ENCODE measurements at regions not wholly inside any gene's neighbourhood (a gene's known extent, or its start where the extent isn't known, plus 50 kb on each side); places are given as distances from the start of the nearest gene placed in this dataset.
"Not testable (repeated sequence)": the region's sequence is repeated elsewhere in the genome, so short reads cannot be mapped to it uniquely, and the experiment has no call there.

DNA sequence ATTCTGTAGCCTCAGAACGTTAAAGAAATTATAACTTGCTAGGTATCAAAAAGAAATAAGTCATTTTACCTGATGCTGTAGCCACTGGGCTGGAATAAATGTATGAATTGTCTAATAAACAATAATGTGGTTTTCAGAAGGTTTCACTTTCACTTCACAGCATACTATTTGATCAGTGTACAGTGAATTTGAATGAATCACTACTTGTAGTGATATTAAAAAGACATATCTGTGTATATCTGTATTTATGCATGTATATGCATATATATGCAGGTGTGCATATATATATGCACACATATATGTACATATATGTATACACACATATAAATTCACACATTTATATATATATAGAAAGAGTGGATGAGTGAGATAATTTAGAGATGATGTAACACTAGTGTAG is 440.0 kb upstream of the PCDH10 start:
- DNase-seq = no peak

GRCh38 chr4:132710971-132711370 is 438.1 kb upstream of the PCDH10 start:
- no peak for DNase-seq

DNA sequence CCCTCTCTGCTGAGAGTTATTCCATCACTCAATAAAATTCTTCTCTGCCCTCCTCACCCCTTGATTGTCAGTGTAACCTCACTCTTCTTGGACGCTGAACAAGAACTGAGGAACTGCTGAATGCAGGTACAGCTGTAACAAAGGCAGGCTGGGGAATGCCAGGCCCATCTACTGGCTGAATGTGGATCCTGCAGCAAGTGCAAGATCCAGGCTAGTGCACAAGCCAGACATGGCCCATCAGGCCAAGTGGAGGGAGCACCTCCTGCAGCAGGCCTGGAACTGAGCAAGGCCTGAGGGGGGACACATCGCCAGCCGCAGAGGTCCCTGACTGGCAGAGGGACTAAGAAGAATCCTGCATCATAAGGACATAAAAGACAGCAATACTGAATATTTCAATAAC is 411.8 kb upstream of the PCDH10 start:
- no peak for DNase-seq

GRCh38 chr4:132759199-132759780 is 389.8 kb upstream of the PCDH10 start:
- DNase-seq = no peak

GRCh38 chr4:132763465-132763864 is 385.6 kb upstream of the PCDH10 start:
- no peak for DNase-seq

DNA sequence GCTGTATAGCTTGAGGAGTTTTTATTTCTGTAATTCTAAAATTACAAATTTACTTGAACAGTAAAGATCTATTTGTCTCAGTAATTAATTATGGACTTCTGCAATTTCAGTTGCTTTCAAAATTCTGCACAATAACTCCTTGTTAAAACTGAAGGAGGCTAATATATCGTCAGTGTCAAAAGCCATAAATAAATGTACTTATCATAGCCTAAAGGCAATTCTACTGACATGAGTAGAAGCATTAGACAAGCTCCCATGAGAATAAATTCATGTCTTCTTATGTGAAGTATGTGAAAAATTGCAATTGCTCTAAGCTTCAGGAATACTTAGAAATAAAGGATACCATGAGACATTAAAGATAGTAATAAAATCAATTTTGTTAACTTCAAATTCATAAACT is 381.2 kb upstream of the PCDH10 start:
- no peak for DNase-seq

DNA sequence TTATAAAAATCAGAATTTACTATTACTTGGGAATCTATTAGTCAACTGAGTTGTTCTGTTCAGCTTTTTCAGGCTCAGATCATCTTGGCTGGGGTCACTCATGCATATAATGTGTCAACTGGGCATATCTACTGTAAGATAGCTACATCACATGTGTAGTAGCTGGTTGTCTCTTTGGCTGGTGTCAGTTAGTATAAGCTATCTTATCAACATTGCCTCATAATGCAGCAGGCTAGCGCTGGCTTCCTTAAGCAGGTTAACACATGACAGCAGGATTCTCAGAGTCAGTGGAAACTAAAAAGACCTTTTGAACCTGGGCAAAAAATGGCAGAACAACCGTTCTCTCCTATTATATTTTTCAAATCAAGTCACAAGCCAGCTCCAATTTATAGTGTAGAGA is 378.3 kb upstream of the PCDH10 start:
- DNase-seq = no peak

- DNase-seq = no peak
These were observed 356.8 kb upstream of the PCDH10 start for GRCh38 chr4:132792310-132792709.

- no peak for DNase-seq
These were observed 351.2 kb upstream of the PCDH10 start for GRCh38 chr4:132797856-132798255.

DNA sequence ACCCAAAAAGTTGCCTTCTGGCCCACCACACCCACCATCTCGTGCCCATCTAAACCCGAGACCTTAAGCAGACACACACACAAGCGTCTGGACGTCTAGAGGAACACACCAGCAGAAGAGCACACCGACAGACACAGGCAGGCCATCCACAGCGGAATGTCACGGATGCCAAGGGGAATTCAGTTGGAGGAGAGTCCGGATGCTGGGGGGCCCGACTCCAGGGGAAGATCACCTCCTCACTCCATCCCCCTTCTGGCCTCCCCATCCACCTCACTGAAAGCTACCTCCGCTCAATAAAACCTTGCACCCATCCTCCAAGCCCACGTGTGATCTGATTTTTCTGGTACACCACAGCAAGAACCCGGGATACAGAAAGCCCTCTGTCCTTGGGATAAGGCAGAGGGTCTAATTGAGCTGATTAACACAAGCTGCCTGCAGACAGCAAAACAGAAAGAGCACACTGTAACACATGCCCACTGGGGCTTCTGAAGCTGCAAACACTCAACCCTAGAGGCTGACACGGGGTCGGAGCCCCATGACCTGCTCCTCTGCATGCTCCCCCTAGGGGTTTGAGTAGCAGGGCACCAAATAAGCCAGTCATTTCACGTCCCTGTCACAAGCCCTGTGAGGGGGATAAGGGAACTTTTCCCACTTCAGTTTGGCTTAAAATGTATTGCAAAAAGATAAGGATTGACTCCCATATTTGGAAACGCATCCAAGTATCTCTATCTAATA is 339.6 kb upstream of the PCDH10 start:
- no peak for DNase-seq

GRCh38 chr4:132813061-132813460 is 336.0 kb upstream of the PCDH10 start:
- DNase-seq = not testable (repeated sequence)

- no peak for DNase-seq
These were observed 331.0 kb upstream of the PCDH10 start for GRCh38 chr4:132818091-132818490.

- DNase-seq = no peak
These were observed 325.7 kb upstream of the PCDH10 start for GRCh38 chr4:132823419-132823818.

DNA sequence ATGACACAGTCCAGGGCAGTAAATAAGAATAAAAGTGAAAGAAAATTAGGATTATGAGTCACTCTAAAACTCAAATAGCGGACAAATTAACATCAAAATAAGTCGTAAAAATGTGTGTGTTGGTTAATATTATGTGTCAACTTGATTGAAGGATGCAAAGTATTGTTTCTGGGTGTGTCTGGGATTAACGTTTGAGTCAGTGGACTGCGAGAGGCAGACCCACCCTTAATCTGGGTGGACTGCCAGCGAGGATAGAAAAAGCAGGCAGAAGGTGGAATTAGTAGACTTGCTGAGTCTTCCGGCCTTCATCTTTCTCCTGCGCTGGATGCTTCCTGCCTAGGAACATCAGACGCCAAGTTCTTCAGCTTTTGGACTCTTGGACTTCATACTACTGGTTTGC is 324.3 kb upstream of the PCDH10 start:
- no peak for DNase-seq

GRCh38 chr4:132827522-132827921 is 321.6 kb upstream of the PCDH10 start:
- DNase-seq = no peak

DNA sequence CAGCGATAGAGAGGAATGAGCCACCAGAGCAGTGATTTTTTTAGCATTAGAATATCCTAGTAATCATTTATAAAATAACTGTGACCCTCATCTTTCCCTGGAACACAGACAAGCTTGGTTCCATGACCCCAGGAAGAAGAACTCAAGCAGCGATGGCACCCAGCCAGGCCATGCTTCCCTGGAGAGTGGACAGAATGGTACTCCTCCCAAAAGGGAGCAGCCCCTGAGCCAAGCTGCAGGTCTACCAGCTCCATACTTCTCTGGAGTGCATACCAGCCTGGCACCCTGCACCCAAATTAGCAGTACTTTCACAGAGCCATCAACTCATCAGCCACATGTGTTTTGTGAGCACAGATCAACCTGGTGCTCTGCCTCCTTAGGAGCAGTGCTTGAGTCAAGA is 310.9 kb upstream of the PCDH10 start:
- no peak for DNase-seq

DNA sequence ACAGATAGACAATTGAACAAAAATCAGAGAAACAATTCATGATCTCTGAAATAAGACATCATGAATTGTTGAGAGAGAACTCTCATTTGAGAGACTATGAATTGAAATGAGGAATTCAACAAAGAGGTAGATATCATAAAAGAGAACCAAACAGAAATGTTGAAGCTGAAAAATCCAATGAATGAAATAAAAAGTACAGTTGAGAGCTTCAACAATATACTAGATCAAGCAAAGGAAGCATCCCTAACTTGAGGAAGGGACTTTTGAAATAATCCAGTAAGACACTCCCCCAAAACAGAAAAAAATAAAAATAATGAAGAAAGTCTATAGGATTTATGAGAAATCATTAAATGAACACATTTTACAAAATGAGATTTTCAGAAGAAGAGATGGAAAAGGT is 310.0 kb upstream of the PCDH10 start:
- DNase-seq = no peak

DNA sequence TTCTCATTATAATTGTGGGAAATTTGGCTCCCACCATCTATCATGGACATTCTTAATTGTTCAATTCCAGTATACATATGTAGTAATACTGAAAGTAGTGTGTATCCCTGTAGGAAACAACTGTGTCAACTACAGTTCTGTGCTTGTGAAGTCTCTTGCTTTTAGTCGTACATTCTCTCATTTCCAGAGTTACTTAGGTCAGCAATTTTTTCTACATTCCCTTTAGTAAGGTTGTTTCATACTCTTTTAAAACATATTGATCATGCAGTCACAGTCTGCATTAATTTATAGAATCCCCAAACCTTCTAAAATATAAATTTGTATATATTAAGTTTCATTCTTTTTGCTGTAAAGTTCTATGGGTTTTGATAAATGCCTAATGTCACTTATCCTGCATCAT is 289.2 kb upstream of the PCDH10 start:
- no peak for DNase-seq

DNA sequence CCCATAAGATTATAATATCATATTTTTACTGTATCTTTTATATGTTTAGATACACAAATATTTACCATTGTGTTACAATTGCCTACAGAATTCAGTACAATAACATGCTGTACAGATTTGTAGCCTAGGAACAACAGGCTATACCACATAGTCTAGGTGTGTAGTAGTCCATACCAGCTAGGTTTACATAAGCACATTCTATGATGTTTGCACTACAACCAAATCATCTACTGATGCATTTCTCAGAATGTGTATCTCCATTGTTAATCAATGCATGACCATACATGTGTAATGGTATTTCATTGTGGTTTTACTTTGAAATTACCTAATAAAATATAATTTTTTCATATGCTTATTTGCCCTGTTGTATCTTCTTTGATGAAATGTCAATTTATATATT is 288.1 kb upstream of the PCDH10 start:
- no peak for DNase-seq

- no peak for DNase-seq
These were observed 285.5 kb upstream of the PCDH10 start for GRCh38 chr4:132863619-132864018.

- DNase-seq = no peak
These were observed 283.6 kb upstream of the PCDH10 start for GRCh38 chr4:132865458-132865857.

DNA sequence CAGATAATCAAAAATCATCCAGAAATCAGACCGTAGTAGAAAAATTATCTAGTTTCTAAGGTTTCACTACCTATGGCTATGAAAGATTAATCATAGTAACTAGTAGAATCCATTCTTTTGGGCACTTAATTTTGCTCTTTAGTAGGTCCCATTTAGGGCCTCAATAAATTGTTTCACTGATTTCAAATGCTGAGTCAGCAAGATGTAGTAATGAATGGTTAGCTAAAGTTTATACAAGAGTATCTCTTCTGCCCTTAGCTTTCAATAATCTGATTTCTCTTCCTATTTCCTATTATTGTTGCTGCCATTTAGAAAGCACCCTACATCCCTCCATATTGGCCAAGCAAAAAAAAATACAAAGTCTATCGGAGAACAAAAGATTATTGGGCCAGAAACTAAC is 283.2 kb upstream of the PCDH10 start:
- no peak for DNase-seq

GRCh38 chr4:132866616-132867015 is 282.5 kb upstream of the PCDH10 start:
- DNase-seq = no peak

GRCh38 chr4:132893787-132894186 is 255.3 kb upstream of the PCDH10 start:
- DNase-seq = no peak

DNA sequence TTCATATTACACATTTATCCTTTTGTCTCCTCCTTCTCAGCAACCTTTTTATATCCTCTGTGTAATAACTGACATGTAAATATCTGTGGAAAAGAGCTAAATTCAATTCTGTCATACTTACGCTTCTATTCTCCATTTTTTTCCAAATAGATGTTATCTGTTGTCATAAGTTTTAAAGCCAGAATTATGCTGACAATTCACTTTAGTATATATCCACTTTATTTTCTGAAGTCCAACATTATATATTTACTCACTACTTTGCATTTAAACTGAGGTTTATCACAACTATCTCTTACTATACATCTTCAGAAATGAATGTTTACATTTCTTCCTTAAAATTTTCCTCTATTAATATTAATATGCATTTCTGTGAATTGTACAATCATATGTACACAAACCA is 247.9 kb upstream of the PCDH10 start:
- DNase-seq = no peak

Measured in NCI-H774 (cell line).